Chondrocyte (in vitro differentiated cells): ENCODE measurements at regions not wholly inside any gene's neighbourhood (a gene's known extent, or its start where the extent isn't known, plus 50 kb on each side); places are given as distances from the start of the nearest gene placed in this dataset.

ENCODE experiments used
- DNase-seq: peaks from one replicate; pipeline ENCODE4 v3.0.0; 2021; ENCODE audit warnings: mixed read lengths, low spot score
- H3K27ac Mint-ChIP-seq: one replicate; pipeline ENCODE4 v1.8.0; 2021; ENCODE audit warnings: mild to moderate bottlenecking, moderate library complexity, mixed read lengths; ENCODE audit not compliant: unreplicated experiment
- H3K27me3 Mint-ChIP-seq: 2 replicates; pipeline ENCODE4 v1.8.0; 2021; ENCODE audit warnings: low read depth, mixed read lengths
- H3K36me3 Mint-ChIP-seq: 2 replicates; pipeline ENCODE4 v1.8.0; 2021; ENCODE audit warnings: low read depth, mixed read lengths
- H3K4me1 Mint-ChIP-seq: 2 replicates; pipeline ENCODE4 v1.8.0; 2021; ENCODE audit warnings: low read depth, mild to moderate bottlenecking, mixed read lengths
- H3K4me3 Mint-ChIP-seq: one replicate; pipeline ENCODE4 v1.8.0; 2021; ENCODE audit warnings: mild to moderate bottlenecking, moderate library complexity, mixed read lengths; ENCODE audit not compliant: unreplicated experiment
- H3K9me3 Mint-ChIP-seq: 2 replicates; pipeline ENCODE4 v1.8.0; 2021; ENCODE audit warnings: low read depth, mixed read lengths
- CTCF ChIP-seq: fragments of 200-600 bp; sonication (generic); IDR thresholded peaks from 2 replicates; pipeline ENCODE4 v1.5.0; 2021; ENCODE audit warnings: antibody characterized with exemption, mild to moderate bottlenecking, moderate library complexity

- no peak overlapping the region for H3K4me3 Mint-ChIP-seq
- no peak for TF ChIP-seq CTCF
These were observed 123.2 kb upstream of the ANKFN1 start for GRCh38 chr17:56030009-56030624.

GRCh38 chr17:56031636-56032035 is 121.6 kb upstream of the ANKFN1 start:
- Mint-ChIP-seq H3K27me3 (peaks cover 12% of the 10 kb centered on the region), H3K4me3 (no peak overlapping the region), H3K36me3 (no peaks in the 10 kb centered on the region), H3K9me3 (no peaks in the 10 kb centered on the region), H3K27ac (no peak overlapping the region), H3K4me1 (no peaks in the 10 kb centered on the region)
- no peak for TF ChIP-seq CTCF
- DNase-seq, result no peak

More at GRCh38 chr17:56030009-56030624, 123.2 kb upstream of the ANKFN1 start:
- H3K27ac Mint-ChIP-seq, result no peak overlapping the region
- peaks cover 11% of the 10 kb centered on the region for H3K27me3 Mint-ChIP-seq
- no peaks in the 10 kb centered on the region for H3K9me3 Mint-ChIP-seq
- no peak for DNase-seq
- no peaks in the 10 kb centered on the region for H3K36me3 Mint-ChIP-seq
- H3K4me1 Mint-ChIP-seq, result no peaks in the 10 kb centered on the region

- Mint-ChIP-seq H3K9me3 (no peaks in the 10 kb centered on the region), H3K4me3 (no peak overlapping the region), H3K27me3 (peaks cover 14% of the 10 kb centered on the region), H3K4me1 (no peaks in the 10 kb centered on the region), H3K36me3 (no peaks in the 10 kb centered on the region), H3K27ac (no peak overlapping the region)
- no peak for DNase-seq
- TF ChIP-seq CTCF, result no peak
These were observed 119.1 kb upstream of the ANKFN1 start for GRCh38 chr17:56034197-56034635.

- no peaks in the 10 kb centered on the region for H3K4me1 Mint-ChIP-seq
- TF ChIP-seq CTCF, result no peak
- no peaks in the 10 kb centered on the region for H3K36me3 Mint-ChIP-seq
- peaks cover 3% of the 10 kb centered on the region for H3K9me3 Mint-ChIP-seq
- no peak overlapping the region for H3K4me3 Mint-ChIP-seq
- no peak for DNase-seq
- no peak overlapping the region for H3K27ac Mint-ChIP-seq
- H3K27me3 Mint-ChIP-seq, result peaks cover 7% of the 10 kb centered on the region
These were observed 115.1 kb upstream of the ANKFN1 start for GRCh38 chr17:56038131-56038530.

- Mint-ChIP-seq H3K27ac (no peak overlapping the region), H3K9me3 (peaks cover 3% of the 10 kb centered on the region), H3K36me3 (no peaks in the 10 kb centered on the region), H3K4me1 (no peaks in the 10 kb centered on the region), H3K27me3 (peaks cover 11% of the 10 kb centered on the region), H3K4me3 (no peak overlapping the region)
- no peak for DNase-seq
- no peak for TF ChIP-seq CTCF
These were observed 107.4 kb upstream of the ANKFN1 start for GRCh38 chr17:56045872-56046271.
